Endothelial cell of umbilical vein (primary cell): ENCODE measurements at regions not wholly inside any gene's neighbourhood (a gene's known extent, or its start where the extent isn't known, plus 50 kb on each side); places are given as distances from the start of the nearest gene placed in this dataset.
"Not testable (repeated sequence)": the region's sequence is repeated elsewhere in the genome, so short reads cannot be mapped to it uniquely, and the experiment has no call there.

Source experiments
- BruUV-seq: library from RNA; stranded (reverse); fragments of 400-500 nt; replicated peaks from 2 replicates; lab custom pipeline; 2021; lab: Mats Ljungman, UMichigan
- CTCF ChIA-PET: fragments of 300-600, 350-600 bp; sonication (Branson Sonifier 250); formaldehyde crosslinking; loops from one replicate; lab custom pipeline; 2021; ENCODE audit warnings: antibody characterized with exemption, inconsistent platforms; lab: Charles Lee
- POLR2A ChIA-PET: fragments of 300-600, 350-600 bp; sonication (Branson Sonifier 250); formaldehyde crosslinking; loops from one replicate; lab custom pipeline; 2021; ENCODE audit warnings: antibody characterized with exemption, inconsistent platforms; lab: Charles Lee
- DNase-seq: peaks from one replicate; pipeline ENCODE4 v3.0.0-alpha.2; 2011; ENCODE audit warnings: low read depth, low spot score
- FAIRE-seq: peaks from 2 replicates; lab custom pipeline; 2011; peaks lifted over from hg19 to GRCh38; lab: Jason Lieb, UNC
- H2AFZ ChIP-seq: 2 replicates; pipeline ENCODE4 v1.6.0; 2012; ENCODE audit warnings: low read depth, low read length, control low read depth, inconsistent platforms
- H3K27ac ChIP-seq: 2 replicates; pipeline ENCODE4 v1.5.1; 2011; ENCODE audit warnings: low read depth, mild to moderate bottlenecking, control low read depth, low read length, moderate library complexity; ENCODE audit not compliant: insufficient read depth
- H3K27me3 ChIP-seq, 2 experiments: 2 replicates each; pipeline versions ENCODE4 v1.6.0 to v1.6.1; 2011; ENCODE audit warnings: low read length in 2 of 2, mixed read lengths in 1 of 2; ENCODE audit not compliant: control insufficient read depth in 2 of 2, insufficient read depth in 2 of 2
- H3K36me3 ChIP-seq, 2 experiments: 2 replicates in 1 of 2; 3 replicates in 1 of 2; pipeline ENCODE4 v1.5.1; 2011; ENCODE audit warnings: low read length in 2 of 2, mild to moderate bottlenecking in 1 of 2, moderate library complexity in 1 of 2; ENCODE audit not compliant: control insufficient read depth in 2 of 2, insufficient read depth in 2 of 2; ENCODE audit errors: extremely low read depth in 1 of 2
- H3K4me1 ChIP-seq: 3 replicates; pipeline ENCODE4 v1.5.1; 2011; ENCODE audit warnings: mild to moderate bottlenecking, low read length; ENCODE audit not compliant: control insufficient read depth, insufficient read depth; ENCODE audit errors: extremely low read depth
- H3K4me2 ChIP-seq: 2 replicates; pipeline ENCODE4 v1.6.1; 2011; ENCODE audit warnings: low read length, control low read depth, mixed read lengths; ENCODE audit not compliant: insufficient read depth
- H3K4me3 ChIP-seq, 3 experiments: fragments of 200-600 bp in 1 of 3; sonication (generic), shearing (Covaris generic) in 1 of 3; replicated peaks in 1 of 3; 2 replicates each; pipeline ENCODE4 v1.5.1; 2011 to 2016; ENCODE audit warnings: control low read depth in 3 of 3, low read length in 3 of 3, mild to moderate bottlenecking in 2 of 3, inconsistent platforms in 1 of 3, low read depth in 1 of 3, moderate library complexity in 1 of 3; ENCODE audit not compliant: insufficient read depth in 1 of 3
- H3K79me2 ChIP-seq: 2 replicates; pipeline ENCODE4 v1.6.0; 2012; ENCODE audit warnings: low read length, inconsistent platforms; ENCODE audit not compliant: control insufficient read depth, insufficient read depth
- H3K9ac ChIP-seq: replicated peaks from 2 replicates; pipeline ENCODE3; 2011; ENCODE audit warnings: low read length, control low read depth; ENCODE audit not compliant: insufficient read depth; ENCODE audit errors: extremely low read depth
- H3K9me1 ChIP-seq: replicated peaks from 3 replicates; pipeline ENCODE4 v1.6.0; 2011; ENCODE audit warnings: mild to moderate bottlenecking, low read length; ENCODE audit not compliant: control insufficient read depth, insufficient read depth; ENCODE audit errors: extremely low read depth
- H3K9me3 ChIP-seq: replicated peaks from 2 replicates; pipeline ENCODE4 v1.5.1; 2012; ENCODE audit warnings: low read length, inconsistent platforms; ENCODE audit not compliant: control insufficient read depth, insufficient read depth
- H4K20me1 ChIP-seq: replicated peaks from 2 replicates; pipeline ENCODE3; 2011; ENCODE audit warnings: mild to moderate bottlenecking, low read length; ENCODE audit not compliant: control insufficient read depth, insufficient read depth; ENCODE audit errors: extremely low read depth
- dilution Hi-C: fragments of 300-500 bp; cut with MboI; formaldehyde crosslinking; loops from one replicate; pipeline ENCODE4 v1.15.0; 2019; ENCODE audit warnings: low sequenced_read_pairs; ENCODE audit not compliant: extremely low pct_ligation_motif_present
- intact Hi-C: fragments of 100-400 bp; cut with micrococcal nuclease; formaldehyde crosslinking; loops from one replicate; pipeline ENCODE4 v1.10.0; 2022

- BruUV-seq, H3K79me2 ChIP-seq, H2AFZ ChIP-seq, H3K27me3 ChIP-seq, H4K20me1 ChIP-seq, H3K4me3 ChIP-seq, dilution Hi-C loops, FAIRE-seq, H3K36me3 ChIP-seq, H3K9me3 ChIP-seq, POLR2A ChIA-PET, H3K9ac ChIP-seq, H3K4me2 ChIP-seq, H3K4me1 ChIP-seq, CTCF ChIA-PET, intact Hi-C loops, DNase-seq, H3K27ac ChIP-seq, H3K9me1 ChIP-seq: not testable (repeated sequence)
These were observed 67.1 kb upstream of the NBPF11 start for GRCh38 chr1:148219229-148219628.

GRCh38 chr1:148211191-148211590, 59.1 kb upstream of the NBPF11 start:
- H3K36me3 ChIP-seq, FAIRE-seq, H3K9me1 ChIP-seq, H2AFZ ChIP-seq, H3K79me2 ChIP-seq, H4K20me1 ChIP-seq, H3K4me1 ChIP-seq, POLR2A ChIA-PET, dilution Hi-C loops, H3K4me2 ChIP-seq, H3K27ac ChIP-seq, H3K9ac ChIP-seq, H3K9me3 ChIP-seq, H3K27me3 ChIP-seq, BruUV-seq, DNase-seq, CTCF ChIA-PET, H3K4me3 ChIP-seq, intact Hi-C loops: not testable (repeated sequence)

- H3K4me2 ChIP-seq, H3K27ac ChIP-seq, dilution Hi-C loops, H3K9me1 ChIP-seq, BruUV-seq, H2AFZ ChIP-seq, FAIRE-seq, H3K9me3 ChIP-seq, H3K4me3 ChIP-seq, H3K9ac ChIP-seq, H3K27me3 ChIP-seq, H3K4me1 ChIP-seq, POLR2A ChIA-PET, H4K20me1 ChIP-seq, DNase-seq, H3K36me3 ChIP-seq, CTCF ChIA-PET, H3K79me2 ChIP-seq, intact Hi-C loops: not testable (repeated sequence)
These were observed 58.5 kb upstream of the NBPF11 start for GRCh38 chr1:148210624-148211023.

- intact Hi-C loops, H4K20me1 ChIP-seq, H3K4me1 ChIP-seq, H3K9ac ChIP-seq, POLR2A ChIA-PET, H3K79me2 ChIP-seq, H3K4me2 ChIP-seq, H3K4me3 ChIP-seq, DNase-seq, H3K9me3 ChIP-seq, H3K27ac ChIP-seq, H3K27me3 ChIP-seq, CTCF ChIA-PET, FAIRE-seq, H3K9me1 ChIP-seq, H2AFZ ChIP-seq, BruUV-seq, H3K36me3 ChIP-seq, dilution Hi-C loops: not testable (repeated sequence)
These were observed 58.1 kb upstream of the NBPF11 start for GRCh38 chr1:148210166-148210565.
